ENCODE measurements at regions not wholly inside any gene's neighbourhood (a gene's known extent, or its start where the extent isn't known, plus 50 kb on each side); places are given as distances from the start of the nearest gene placed in this dataset.
"Not testable (repeated sequence)": the region's sequence is repeated elsewhere in the genome, so short reads cannot be mapped to it uniquely, and the experiment has no call there.

GRCh38 chr10:106343539-106343938 is 821.0 kb downstream of the SORCS1 start:
- not testable (repeated sequence) for TF ChIP-seq EZH2 (IDR thresholded peaks at IDR 0.05; ENCODE audit: low read depth, unreplicated experiment); CTCF (conservative IDR thresholded peaks at IDR 0.05; ENCODE audit: low read depth in 2 of 2); JUNB (IDR thresholded peaks at IDR 0.05; ENCODE audit: unreplicated experiment); POLR2AphosphoS5 (IDR thresholded peaks at IDR 0.05; ENCODE audit: low read depth); REST (IDR thresholded peaks at IDR 0.05; ENCODE audit: unreplicated experiment); EZH2phosphoT487 (IDR thresholded peaks at IDR 0.05; ENCODE audit: unreplicated experiment); CREB1 (CRISPR knock-in tag; IDR thresholded peaks at IDR 0.05; ENCODE audit: low read depth); STAT1 (IDR thresholded peaks at IDR 0.05; ENCODE audit: unreplicated experiment); ZNF114 (CRISPR knock-in tag; IDR thresholded peaks at IDR 0.05); NANOG (IDR thresholded peaks at IDR 0.05; ENCODE audit: borderline replicate concordance); ETS1 (IDR thresholded peaks at IDR 0.05); ZNF331 (CRISPR knock-in tag; IDR thresholded peaks at IDR 0.05; ENCODE audit: low read depth)

All from GM23338 (cell line).